ENCODE measurements at regions not wholly inside any gene's neighbourhood (a gene's known extent, or its start where the extent isn't known, plus 50 kb on each side); places are given as distances from the start of the nearest gene placed in this dataset.

- H3K27me3 ChIP-seq (replicated peaks; ENCODE audit: control insufficient read depth, insufficient read depth, low read length, poor library complexity, severe bottlenecking): no peaks in the 10 kb centered on the region
Measured at GRCh38 chr2:100658017-100658416, 95.2 kb downstream of the PDCL3 start.

GRCh38 chr2:100660851-100661584 lies 98.2 kb downstream of the PDCL3 start:
- no peak overlapping the region for H3K4me3 ChIP-seq (ENCODE audit: insufficient read depth, low read depth, low read length, poor library complexity, severe bottlenecking)
- no peaks in the 10 kb centered on the region for H3K36me3 ChIP-seq (ENCODE audit: control insufficient read depth, insufficient read depth, low read length)
- DNase-seq: no peak
- no peak overlapping the region for H3K27ac ChIP-seq (ENCODE audit: insufficient read depth, low read length, poor library complexity, severe bottlenecking)
- no peaks in the 10 kb centered on the region for H3K9me3 ChIP-seq (ENCODE audit: control insufficient read depth, low read length)
- no peaks in the 10 kb centered on the region for H3K27me3 ChIP-seq (replicated peaks; ENCODE audit: control insufficient read depth, insufficient read depth, low read length, poor library complexity, severe bottlenecking)
- no peaks in the 10 kb centered on the region for H3K4me1 ChIP-seq (ENCODE audit: control insufficient read depth, insufficient read depth, low read length, poor library complexity, severe bottlenecking)

More at GRCh38 chr2:100658017-100658416, 95.2 kb downstream of the PDCL3 start:
- no peak for DNase-seq
- Histone ChIP-seq H3K27ac (ENCODE audit: insufficient read depth, low read length, poor library complexity, severe bottlenecking) (no peak overlapping the region), H3K36me3 (ENCODE audit: control insufficient read depth, insufficient read depth, low read length) (no peaks in the 10 kb centered on the region), H3K4me1 (ENCODE audit: control insufficient read depth, insufficient read depth, low read length, poor library complexity, severe bottlenecking) (peaks cover 2% of the 10 kb centered on the region), H3K4me3 (ENCODE audit: insufficient read depth, low read depth, low read length, poor library complexity, severe bottlenecking) (no peak overlapping the region), H3K9me3 (ENCODE audit: control insufficient read depth, low read length) (no peaks in the 10 kb centered on the region)

- H3K9me3 ChIP-seq (ENCODE audit: control insufficient read depth, low read length): no peaks in the 10 kb centered on the region
- no peaks in the 10 kb centered on the region for H3K27me3 ChIP-seq (replicated peaks; ENCODE audit: control insufficient read depth, insufficient read depth, low read length, poor library complexity, severe bottlenecking)
- no peak for DNase-seq
Measured at GRCh38 chr2:100662866-100663265, 100.1 kb downstream of the PDCL3 start.

GRCh38 chr2:100664021-100664755 lies 101.4 kb downstream of the PDCL3 start:
- no peaks in the 10 kb centered on the region for H3K36me3 ChIP-seq (ENCODE audit: control insufficient read depth, insufficient read depth, low read length)
- H3K27ac ChIP-seq (ENCODE audit: insufficient read depth, low read length, poor library complexity, severe bottlenecking): no peak overlapping the region
- no peak for DNase-seq
- no peaks in the 10 kb centered on the region for H3K4me1 ChIP-seq (ENCODE audit: control insufficient read depth, insufficient read depth, low read length, poor library complexity, severe bottlenecking)
- H3K4me3 ChIP-seq (ENCODE audit: insufficient read depth, low read depth, low read length, poor library complexity, severe bottlenecking): no peak overlapping the region
- no peaks in the 10 kb centered on the region for H3K27me3 ChIP-seq (replicated peaks; ENCODE audit: control insufficient read depth, insufficient read depth, low read length, poor library complexity, severe bottlenecking)
- H3K9me3 ChIP-seq (ENCODE audit: control insufficient read depth, low read length): no peaks in the 10 kb centered on the region

More at GRCh38 chr2:100662866-100663265, 100.1 kb downstream of the PDCL3 start:
- Histone ChIP-seq H3K27ac (ENCODE audit: insufficient read depth, low read length, poor library complexity, severe bottlenecking) (no peak overlapping the region), H3K4me1 (ENCODE audit: control insufficient read depth, insufficient read depth, low read length, poor library complexity, severe bottlenecking) (no peaks in the 10 kb centered on the region), H3K36me3 (ENCODE audit: control insufficient read depth, insufficient read depth, low read length) (no peaks in the 10 kb centered on the region), H3K4me3 (ENCODE audit: insufficient read depth, low read depth, low read length, poor library complexity, severe bottlenecking) (no peak overlapping the region)

- DNase-seq: no peak
- Histone ChIP-seq H3K4me1 (ENCODE audit: control insufficient read depth, insufficient read depth, low read length, poor library complexity, severe bottlenecking) (no peaks in the 10 kb centered on the region), H3K4me3 (ENCODE audit: insufficient read depth, low read depth, low read length, poor library complexity, severe bottlenecking) (no peak overlapping the region), H3K27me3 (replicated peaks; ENCODE audit: control insufficient read depth, insufficient read depth, low read length, poor library complexity, severe bottlenecking) (no peaks in the 10 kb centered on the region), H3K9me3 (ENCODE audit: control insufficient read depth, low read length) (no peaks in the 10 kb centered on the region), H3K27ac (ENCODE audit: insufficient read depth, low read length, poor library complexity, severe bottlenecking) (no peak overlapping the region), H3K36me3 (ENCODE audit: control insufficient read depth, insufficient read depth, low read length) (no peaks in the 10 kb centered on the region)
Measured at GRCh38 chr2:100664756-100665101, 101.9 kb downstream of the PDCL3 start.

- no peak overlapping the region for H3K4me3 ChIP-seq (ENCODE audit: insufficient read depth, low read depth, low read length, poor library complexity, severe bottlenecking)
- H3K4me1 ChIP-seq (ENCODE audit: control insufficient read depth, insufficient read depth, low read length, poor library complexity, severe bottlenecking): no peaks in the 10 kb centered on the region
- DNase-seq: no peak
- H3K27ac ChIP-seq (ENCODE audit: insufficient read depth, low read length, poor library complexity, severe bottlenecking): no peak overlapping the region
- no peaks in the 10 kb centered on the region for H3K9me3 ChIP-seq (ENCODE audit: control insufficient read depth, low read length)
- no peaks in the 10 kb centered on the region for H3K36me3 ChIP-seq (ENCODE audit: control insufficient read depth, insufficient read depth, low read length)
- H3K27me3 ChIP-seq (replicated peaks; ENCODE audit: control insufficient read depth, insufficient read depth, low read length, poor library complexity, severe bottlenecking): no peaks in the 10 kb centered on the region
Measured at GRCh38 chr2:100666996-100667395, 104.2 kb downstream of the PDCL3 start.

GRCh38 chr2:100667801-100668200 lies 105.0 kb downstream of the PDCL3 start:
- no peaks in the 10 kb centered on the region for H3K9me3 ChIP-seq (ENCODE audit: control insufficient read depth, low read length)
- H3K4me1 ChIP-seq (ENCODE audit: control insufficient read depth, insufficient read depth, low read length, poor library complexity, severe bottlenecking): no peaks in the 10 kb centered on the region
- H3K27ac ChIP-seq (ENCODE audit: insufficient read depth, low read length, poor library complexity, severe bottlenecking): no peak overlapping the region
- DNase-seq: no peak
- no peaks in the 10 kb centered on the region for H3K36me3 ChIP-seq (ENCODE audit: control insufficient read depth, insufficient read depth, low read length)
- no peak overlapping the region for H3K4me3 ChIP-seq (ENCODE audit: insufficient read depth, low read depth, low read length, poor library complexity, severe bottlenecking)
- no peaks in the 10 kb centered on the region for H3K27me3 ChIP-seq (replicated peaks; ENCODE audit: control insufficient read depth, insufficient read depth, low read length, poor library complexity, severe bottlenecking)

GRCh38 chr2:100670232-100670631 lies 107.4 kb downstream of the PDCL3 start:
- H3K4me1 ChIP-seq (ENCODE audit: control insufficient read depth, insufficient read depth, low read length, poor library complexity, severe bottlenecking): no peaks in the 10 kb centered on the region

GRCh38 chr2:100673115-100673514 lies 110.3 kb downstream of the PDCL3 start:
- H3K27me3 ChIP-seq (replicated peaks; ENCODE audit: control insufficient read depth, insufficient read depth, low read length, poor library complexity, severe bottlenecking): no peaks in the 10 kb centered on the region
- H3K9me3 ChIP-seq (ENCODE audit: control insufficient read depth, low read length): no peaks in the 10 kb centered on the region
- no peaks in the 10 kb centered on the region for H3K36me3 ChIP-seq (ENCODE audit: control insufficient read depth, insufficient read depth, low read length)
- H3K4me3 ChIP-seq (ENCODE audit: insufficient read depth, low read depth, low read length, poor library complexity, severe bottlenecking): no peak overlapping the region
- no peak for DNase-seq
- no peaks in the 10 kb centered on the region for H3K4me1 ChIP-seq (ENCODE audit: control insufficient read depth, insufficient read depth, low read length, poor library complexity, severe bottlenecking)
- no peak overlapping the region for H3K27ac ChIP-seq (ENCODE audit: insufficient read depth, low read length, poor library complexity, severe bottlenecking)

More at GRCh38 chr2:100670232-100670631, 107.4 kb downstream of the PDCL3 start:
- no peak for DNase-seq
- H3K4me3 ChIP-seq (ENCODE audit: insufficient read depth, low read depth, low read length, poor library complexity, severe bottlenecking): no peak overlapping the region
- no peak overlapping the region for H3K27ac ChIP-seq (ENCODE audit: insufficient read depth, low read length, poor library complexity, severe bottlenecking)
- no peaks in the 10 kb centered on the region for H3K36me3 ChIP-seq (ENCODE audit: control insufficient read depth, insufficient read depth, low read length)
- no peaks in the 10 kb centered on the region for H3K9me3 ChIP-seq (ENCODE audit: control insufficient read depth, low read length)
- no peaks in the 10 kb centered on the region for H3K27me3 ChIP-seq (replicated peaks; ENCODE audit: control insufficient read depth, insufficient read depth, low read length, poor library complexity, severe bottlenecking)
